Brain microvascular endothelial cell (primary cell): ENCODE measurements at regions not wholly inside any gene's neighbourhood (a gene's known extent, or its start where the extent isn't known, plus 50 kb on each side); places are given as distances from the start of the nearest gene placed in this dataset.
A peak's percentile ranks its signal among the peaks of the same experiment; 100 is the strongest.

Experiments used
- DNase-seq: peaks from one replicate; pipeline ENCODE4 v3.0.0-alpha.2; 2020
- H3K27ac ChIP-seq: fragments of 250-450 bp; sonication (Bioruptor Pico); 2 replicates; pipeline ENCODE4 v1.5.1; 2020; ENCODE audit warnings: mild to moderate bottlenecking, moderate library complexity
- H3K27me3 ChIP-seq: fragments of 250-450 bp; sonication (Bioruptor Pico); replicated peaks from 2 replicates; pipeline ENCODE4 v1.5.1; 2020; ENCODE audit warnings: mild to moderate bottlenecking
- H3K36me3 ChIP-seq: fragments of 250-450 bp; sonication (Bioruptor Pico); replicated peaks from 2 replicates; pipeline ENCODE4 v1.5.1; 2020; ENCODE audit warnings: mild to moderate bottlenecking
- H3K4me3 ChIP-seq: 2 replicates; pipeline ENCODE4 v1.5.1; 2011; ENCODE audit warnings: low read depth, mild to moderate bottlenecking, control low read depth, low read length, moderate library complexity
- CTCF ChIP-seq: IDR thresholded peaks from 2 replicates; pipeline ENCODE4 v1.5.1; 2011; ENCODE audit warnings: low read depth, mild to moderate bottlenecking, moderate library complexity, low read length, control low read depth, inconsistent platforms; ENCODE audit errors: missing control alignments
- in situ Hi-C: cut with HindIII; loops from 2 replicates; pipeline ENCODE4 v1.10.0; 2017; ENCODE audit warnings: low sequenced_read_pairs, low pct_ligation_motif_present

GRCh38 chr3:28099296-28099695 is 142.1 kb upstream of the CMC1 start:
- Histone ChIP-seq H3K4me3 (no peak overlapping the region), H3K27me3 (no peaks in the 10 kb centered on the region), H3K36me3 (no peaks in the 10 kb centered on the region), H3K27ac (no peak overlapping the region)
- TF ChIP-seq CTCF, result no peak
- in situ Hi-C loops, result no loop called here
- DNase-seq, result no peak

GRCh38 chr3:28101705-28102104 is 139.7 kb upstream of the CMC1 start:
- Histone ChIP-seq H3K36me3 (no peaks in the 10 kb centered on the region), H3K4me3 (no peak overlapping the region), H3K27ac (no peak overlapping the region), H3K27me3 (no peaks in the 10 kb centered on the region)
- in situ Hi-C loops, result no loop called here
- no peak for DNase-seq
- TF ChIP-seq CTCF, result no peak

DNA sequence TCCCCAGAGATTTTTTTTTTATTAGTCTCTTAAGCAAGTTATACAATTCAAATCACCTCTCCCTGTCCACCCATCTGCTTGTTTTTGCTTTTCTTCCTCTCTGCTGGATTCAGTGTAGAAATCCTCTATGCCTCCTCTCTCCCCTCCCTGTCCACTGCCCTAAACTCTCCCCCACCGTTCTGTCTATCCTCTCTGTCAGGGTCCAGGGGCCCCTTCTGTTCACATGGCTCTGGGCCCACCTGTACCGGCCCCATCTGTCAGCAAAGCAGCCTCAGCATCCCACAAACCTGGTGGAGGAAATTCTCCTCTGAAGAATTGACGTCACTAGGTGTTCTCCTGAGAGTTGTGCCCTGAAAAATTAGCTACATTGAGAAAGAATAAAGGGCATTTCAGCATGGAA is 137.6 kb upstream of the CMC1 start:
- in situ Hi-C loops, result no loop called here
- Histone ChIP-seq H3K27ac (no peak overlapping the region), H3K36me3 (no peaks in the 10 kb centered on the region), H3K27me3 (no peaks in the 10 kb centered on the region), H3K4me3 (no peak overlapping the region)
- no peak for TF ChIP-seq CTCF
- DNase-seq, result no peak

DNA sequence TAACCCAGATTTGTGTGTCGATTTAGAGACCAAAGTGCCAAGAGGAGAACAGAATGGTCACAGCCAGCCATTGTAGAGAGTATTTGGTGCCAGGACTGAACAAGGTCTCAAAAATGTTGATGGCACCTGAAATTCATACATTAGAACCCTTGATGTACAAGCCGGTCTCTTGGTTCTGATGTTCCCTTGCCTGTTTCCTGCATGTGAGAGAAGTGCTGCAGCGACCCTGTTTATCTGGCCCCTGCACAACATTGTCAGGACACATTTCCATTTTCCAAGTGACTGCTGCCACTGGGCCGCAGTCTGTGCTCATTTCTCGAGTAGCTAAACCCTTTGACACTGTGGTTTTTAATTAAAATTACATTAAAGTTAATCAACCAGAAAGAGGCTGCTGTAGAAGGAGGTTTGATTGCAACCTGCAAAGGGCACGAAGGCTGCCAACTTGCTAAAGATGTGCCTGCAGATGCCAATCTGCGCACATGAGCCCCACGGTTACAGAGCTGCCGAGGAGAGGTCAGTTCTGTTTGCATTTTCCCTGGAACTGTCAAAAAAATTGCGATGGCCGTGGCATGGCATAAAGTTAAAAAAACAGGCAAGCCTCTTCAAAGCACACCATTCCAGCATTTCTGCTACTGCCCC is 136.4 kb upstream of the CMC1 start:
- no peaks in the 10 kb centered on the region for H3K27me3 ChIP-seq
- H3K36me3 ChIP-seq, result no peaks in the 10 kb centered on the region
- H3K4me3 ChIP-seq, result no peak overlapping the region
- TF ChIP-seq CTCF, result no peak
- DNase-seq, result no peak
- no peak overlapping the region for H3K27ac ChIP-seq
- in situ Hi-C loops, result no loop called here

GRCh38 chr3:28109829-28110228 is 131.6 kb upstream of the CMC1 start:
- TF ChIP-seq CTCF, result no peak
- no peaks in the 10 kb centered on the region for H3K27me3 ChIP-seq
- H3K4me3 ChIP-seq, result no peak overlapping the region
- in situ Hi-C loops, result no loop called here
- no peaks in the 10 kb centered on the region for H3K36me3 ChIP-seq
- H3K27ac ChIP-seq, result no peak overlapping the region
- peak; percentile 37 for DNase-seq

GRCh38 chr3:28110869-28111268 is 130.6 kb upstream of the CMC1 start:
- TF ChIP-seq CTCF, result no peak
- no peak overlapping the region for H3K4me3 ChIP-seq
- H3K36me3 ChIP-seq, result no peaks in the 10 kb centered on the region
- in situ Hi-C loops, result no loop called here
- no peaks in the 10 kb centered on the region for H3K27me3 ChIP-seq
- no peak overlapping the region for H3K27ac ChIP-seq
- DNase-seq, result no peak
